ENCODE measurements at regions not wholly inside any gene's neighbourhood (a gene's known extent, or its start where the extent isn't known, plus 50 kb on each side); places are given as distances from the start of the nearest gene placed in this dataset.

DNA sequence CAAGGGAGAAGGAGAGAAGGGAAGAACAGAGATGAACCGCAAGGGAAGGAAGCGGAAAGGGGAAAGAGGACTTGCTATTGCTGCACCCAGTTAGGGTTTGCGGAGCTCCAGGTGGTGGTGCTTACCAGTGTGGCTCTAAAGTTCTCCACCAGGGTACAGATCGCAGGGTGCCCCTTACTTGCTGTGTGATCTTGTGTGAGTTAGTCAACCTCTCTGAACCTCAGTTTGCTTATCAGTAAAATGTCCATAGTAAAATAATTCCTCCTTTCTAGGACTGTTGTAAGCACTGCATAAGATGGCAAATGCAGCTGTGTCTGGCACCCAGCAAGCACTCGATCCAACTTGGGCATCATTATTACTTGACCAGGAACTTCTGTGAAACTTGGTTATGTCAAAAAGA lies 230.7 kb upstream of the CDH5 start:
- H3K4me3 Mint-ChIP-seq, result no peak overlapping the region
- H3K27me3 Mint-ChIP-seq (ENCODE audit: low read depth), result peaks cover under 1% of the 10 kb centered on the region
- no peak overlapping the region for H3K27ac Mint-ChIP-seq
- ATAC-seq (replicated peaks in 1 of 2) (no peak), DNase-seq (no peak)
- H3K4me1 Mint-ChIP-seq (ENCODE audit: low read depth), result no peaks in the 10 kb centered on the region
- no peaks in the 10 kb centered on the region for H3K9me3 Mint-ChIP-seq
- H3K36me3 Mint-ChIP-seq (ENCODE audit: insufficient read depth in 2 of 2), result no peaks in the 10 kb centered on the region

DNA sequence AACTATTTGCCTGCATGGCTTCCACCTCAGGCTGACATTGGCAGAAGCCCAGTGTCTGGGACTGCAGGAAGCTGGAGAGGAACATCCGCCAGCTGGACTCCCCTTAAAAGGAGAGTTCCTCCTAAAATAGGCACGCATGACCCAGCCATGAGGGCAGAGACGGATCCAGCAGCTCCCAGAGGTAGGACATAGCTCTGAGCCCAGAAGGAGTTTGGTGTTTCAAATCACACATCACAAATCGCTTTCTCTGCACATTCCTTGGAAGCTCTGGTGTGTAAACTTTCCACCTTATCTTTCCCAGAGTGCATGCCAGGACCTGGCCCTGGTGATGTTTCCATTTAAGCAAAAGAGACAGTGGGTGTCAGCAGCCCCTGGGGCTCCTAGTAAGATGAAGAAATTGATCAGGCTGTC lies 231.1 kb upstream of the CDH5 start:
- H3K4me1 Mint-ChIP-seq (ENCODE audit: low read depth), result no peaks in the 10 kb centered on the region
- ATAC-seq (replicated peaks in 1 of 2) (no peak), DNase-seq (no peak)
- H3K4me3 Mint-ChIP-seq, result no peak overlapping the region
- no peaks in the 10 kb centered on the region for H3K36me3 Mint-ChIP-seq (ENCODE audit: insufficient read depth in 2 of 2)
- H3K9me3 Mint-ChIP-seq, result no peaks in the 10 kb centered on the region
- H3K27ac Mint-ChIP-seq, result no peak overlapping the region
- H3K27me3 Mint-ChIP-seq (ENCODE audit: low read depth), result no peaks in the 10 kb centered on the region

DNA sequence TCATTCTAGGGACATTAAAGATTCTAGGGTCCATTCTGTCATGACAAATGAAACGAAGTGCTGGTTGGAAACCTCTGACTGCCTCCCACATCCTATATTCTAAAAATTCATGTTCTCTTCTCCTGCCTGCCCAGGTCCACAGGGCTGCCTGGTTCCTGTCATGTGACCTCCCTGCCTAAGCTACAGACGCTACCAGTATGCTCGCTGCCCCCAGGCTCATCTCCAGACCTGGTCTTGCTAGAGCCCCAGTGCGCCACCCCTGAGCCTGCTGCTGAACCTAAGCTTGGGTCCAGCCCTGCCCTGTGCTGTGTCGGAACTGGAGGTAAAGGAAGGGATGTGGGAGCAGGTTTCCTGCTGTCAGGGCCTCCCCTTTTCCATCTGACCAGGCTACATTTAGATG lies 231.6 kb upstream of the CDH5 start:
- Mint-ChIP-seq H3K36me3 (ENCODE audit: insufficient read depth in 2 of 2) (no peaks in the 10 kb centered on the region), H3K27ac (no peak overlapping the region), H3K4me1 (ENCODE audit: low read depth) (no peaks in the 10 kb centered on the region), H3K9me3 (no peaks in the 10 kb centered on the region), H3K27me3 (ENCODE audit: low read depth) (no peaks in the 10 kb centered on the region), H3K4me3 (no peak overlapping the region)
- DNase-seq (no peak), ATAC-seq (replicated peaks in 1 of 2) (no peak)

DNA sequence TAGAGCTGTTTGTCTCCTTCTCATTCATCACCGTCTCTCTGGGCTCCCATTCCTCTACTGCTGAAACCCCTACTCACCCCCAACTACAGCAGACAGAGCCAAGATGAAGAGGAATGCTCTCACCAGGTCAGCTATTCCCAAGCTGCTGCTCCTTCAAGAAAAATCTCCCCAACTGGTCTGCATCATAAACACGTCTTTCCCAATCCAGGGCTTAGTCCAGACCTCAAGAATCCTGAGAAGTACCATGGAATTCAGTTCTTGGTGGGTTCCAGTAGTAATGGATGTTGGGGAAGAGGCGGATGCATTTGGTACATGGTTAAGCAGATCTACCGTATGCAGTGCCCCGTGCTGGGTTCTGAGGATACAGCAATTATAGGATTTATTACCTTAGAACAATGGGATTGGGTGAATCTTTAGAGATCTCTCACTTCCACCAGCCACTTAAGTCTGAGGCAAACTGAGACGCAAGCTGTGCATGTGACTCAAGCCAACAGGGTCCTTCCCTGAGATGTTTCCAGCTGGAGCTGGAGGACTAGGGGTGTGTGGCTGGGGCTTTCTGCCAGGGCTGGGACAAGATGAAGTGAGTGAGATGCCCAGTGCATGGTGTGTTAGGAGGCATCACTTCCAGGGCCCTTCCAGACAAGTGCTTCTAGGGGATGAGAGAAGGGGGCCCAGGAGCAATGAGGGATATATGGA lies 232.7 kb upstream of the CDH5 start:
- Mint-ChIP-seq H3K4me3 (no peak overlapping the region), H3K27me3 (ENCODE audit: low read depth) (peaks cover 6% of the 10 kb centered on the region), H3K36me3 (ENCODE audit: insufficient read depth in 2 of 2) (no peaks in the 10 kb centered on the region), H3K27ac (no peak overlapping the region), H3K9me3 (no peaks in the 10 kb centered on the region), H3K4me1 (ENCODE audit: low read depth) (no peaks in the 10 kb centered on the region)
- no peak for DNase-seq
- no peak for ATAC-seq (replicated peaks in 1 of 2)

DNA sequence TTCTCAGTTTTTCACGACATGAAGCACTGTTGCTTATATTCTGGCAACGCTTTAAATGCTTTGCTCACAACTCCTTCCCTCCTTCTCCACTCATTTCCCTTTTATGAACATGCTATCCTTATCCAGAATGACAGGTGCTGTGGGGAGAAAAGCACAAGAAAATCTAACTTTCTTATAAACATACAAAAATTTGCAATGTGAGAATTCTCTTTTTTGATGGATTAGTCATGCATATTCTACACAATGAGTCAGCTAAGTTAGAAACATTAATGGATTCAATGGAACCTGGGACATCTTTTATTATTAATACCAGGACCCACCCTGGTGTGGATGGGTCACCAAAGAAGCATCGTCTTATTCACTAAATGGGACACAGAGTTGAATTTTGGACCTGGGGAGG lies 234.6 kb upstream of the CDH5 start:
- Mint-ChIP-seq H3K9me3 (no peaks in the 10 kb centered on the region), H3K27ac (no peak overlapping the region), H3K27me3 (ENCODE audit: low read depth) (peaks cover 25% of the 10 kb centered on the region), H3K36me3 (ENCODE audit: insufficient read depth in 2 of 2) (no peaks in the 10 kb centered on the region), H3K4me1 (ENCODE audit: low read depth) (no peaks in the 10 kb centered on the region), H3K4me3 (no peak overlapping the region)
- DNase-seq (no peak), ATAC-seq (replicated peaks in 1 of 2) (no peak)

DNA sequence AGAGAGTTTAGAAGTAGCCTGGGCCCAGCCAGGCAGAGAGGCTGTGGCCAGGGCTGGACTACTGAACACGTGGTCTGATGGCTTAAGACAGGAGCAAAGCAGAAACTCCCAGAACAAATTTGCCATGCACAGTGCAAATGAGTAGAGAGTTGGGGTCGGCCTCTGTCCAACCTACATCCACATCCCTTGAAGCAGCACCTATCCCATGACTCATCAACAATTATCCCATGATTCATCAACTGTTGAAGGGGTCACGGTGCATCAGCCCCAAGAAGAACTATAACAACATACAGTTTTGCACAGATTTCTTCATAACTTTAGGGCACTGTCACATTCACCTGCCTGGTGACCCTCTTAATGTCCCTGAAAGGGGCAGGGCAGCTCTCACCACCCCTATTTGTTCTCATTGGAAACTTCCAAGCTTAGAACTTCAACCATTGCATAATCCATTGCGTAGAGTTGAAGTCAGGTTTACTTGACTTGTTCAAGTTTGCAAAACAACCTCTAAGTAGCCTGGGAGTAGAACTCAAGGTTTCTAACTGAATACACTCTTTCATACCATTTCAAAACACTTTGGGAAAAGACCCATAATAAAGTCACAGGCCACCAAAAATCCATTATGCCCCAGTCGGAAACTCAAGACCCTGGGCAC lies 235.2 kb upstream of the CDH5 start:
- Mint-ChIP-seq H3K27me3 (ENCODE audit: low read depth) (peaks cover 29% of the 10 kb centered on the region), H3K4me3 (no peak overlapping the region), H3K27ac (no peak overlapping the region), H3K36me3 (ENCODE audit: insufficient read depth in 2 of 2) (no peaks in the 10 kb centered on the region), H3K4me1 (ENCODE audit: low read depth) (no peaks in the 10 kb centered on the region), H3K9me3 (no peaks in the 10 kb centered on the region)
- ATAC-seq (replicated peaks in 1 of 2) (no peak), DNase-seq (no peak)

DNA sequence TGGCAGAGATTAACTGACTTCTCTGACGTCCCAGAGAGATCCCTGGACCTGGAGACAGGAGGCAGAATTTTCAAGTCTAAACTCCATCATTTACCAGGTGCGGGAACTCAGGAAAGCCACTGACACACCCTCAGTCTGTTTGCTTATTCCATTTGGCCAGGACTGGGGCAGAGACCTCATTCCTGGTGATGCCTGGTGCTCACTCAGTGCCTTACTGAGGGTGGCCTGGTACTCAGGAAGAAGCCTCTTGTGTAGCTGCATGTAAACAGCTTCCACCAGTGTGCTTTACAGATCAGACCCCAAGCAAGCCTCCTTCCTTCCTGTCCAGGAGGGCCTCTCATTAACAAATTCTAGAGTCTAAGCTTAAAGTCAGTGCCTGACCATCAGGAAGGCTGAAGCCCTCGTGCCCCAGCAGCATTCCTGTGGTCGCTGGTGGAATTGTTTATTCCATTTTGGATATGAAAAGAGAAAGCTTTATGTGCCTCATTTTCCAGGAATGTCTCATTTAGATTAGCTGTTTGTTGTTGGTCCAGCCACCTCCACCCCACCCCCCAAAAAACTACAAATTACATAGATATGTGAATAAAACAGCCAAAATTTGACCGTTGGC lies 236.1 kb upstream of the CDH5 start:
- Mint-ChIP-seq H3K36me3 (ENCODE audit: insufficient read depth in 2 of 2) (no peaks in the 10 kb centered on the region), H3K4me1 (ENCODE audit: low read depth) (no peaks in the 10 kb centered on the region), H3K27ac (no peak overlapping the region), H3K27me3 (ENCODE audit: low read depth) (peaks cover 35% of the 10 kb centered on the region), H3K9me3 (no peaks in the 10 kb centered on the region), H3K4me3 (no peak overlapping the region)
- DNase-seq, result no peak
- no peak for ATAC-seq (replicated peaks in 1 of 2)

DNA sequence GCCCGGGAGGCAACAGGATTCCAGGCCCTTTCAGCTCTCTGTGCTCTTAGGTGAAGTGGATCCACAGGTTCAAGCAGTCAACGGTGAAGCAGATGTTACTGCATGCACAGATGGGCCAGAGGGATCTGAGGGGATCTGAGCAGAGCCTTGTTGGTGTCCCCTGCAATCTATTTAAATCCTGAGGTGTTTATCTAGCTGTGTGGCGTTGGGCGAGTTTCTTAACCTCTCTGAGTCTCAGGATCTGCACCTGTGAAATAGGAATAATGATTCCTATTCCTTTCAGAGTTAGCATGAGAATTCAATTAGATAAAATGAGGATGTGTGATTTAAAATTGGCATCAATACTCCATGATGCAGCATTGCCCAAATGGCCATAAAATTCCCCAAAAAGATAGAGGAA lies 237.3 kb upstream of the CDH5 start:
- Mint-ChIP-seq H3K36me3 (ENCODE audit: insufficient read depth in 2 of 2) (no peaks in the 10 kb centered on the region), H3K27me3 (ENCODE audit: low read depth) (peaks cover 42% of the 10 kb centered on the region)
- ATAC-seq (replicated peaks in 1 of 2), result no peak

DNA sequence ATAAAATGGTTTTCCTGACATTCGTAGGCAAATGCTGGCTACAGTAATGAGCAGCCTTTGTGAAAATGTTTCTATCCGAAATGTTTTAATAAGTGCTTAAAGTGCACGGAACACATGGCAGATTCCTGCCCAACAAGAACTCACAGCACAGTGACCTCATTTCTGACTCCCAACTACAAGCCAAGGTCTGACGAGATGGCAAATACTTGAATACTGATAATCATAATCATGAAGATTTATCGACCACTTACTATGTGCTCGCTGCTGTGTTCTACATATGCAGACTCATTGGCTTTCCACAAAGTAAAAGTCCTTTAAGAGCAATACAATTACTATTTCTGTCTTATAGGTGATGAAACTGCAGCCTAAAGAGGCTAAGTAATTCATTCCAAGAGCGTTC lies 238.1 kb upstream of the CDH5 start:
- no peaks in the 10 kb centered on the region for H3K36me3 Mint-ChIP-seq (ENCODE audit: insufficient read depth in 2 of 2)
- no peak overlapping the region for H3K27ac Mint-ChIP-seq
- H3K27me3 Mint-ChIP-seq (ENCODE audit: low read depth), result peaks cover 42% of the 10 kb centered on the region
- no peaks in the 10 kb centered on the region for H3K4me1 Mint-ChIP-seq (ENCODE audit: low read depth)
- H3K9me3 Mint-ChIP-seq, result no peaks in the 10 kb centered on the region
- ATAC-seq (replicated peaks in 1 of 2), result no peak
- no peak overlapping the region for H3K4me3 Mint-ChIP-seq
- DNase-seq, result no peak

More for the DNA sequence above, 237.3 kb upstream of the CDH5 start:
- Mint-ChIP-seq H3K4me3 (no peak overlapping the region), H3K9me3 (no peaks in the 10 kb centered on the region), H3K4me1 (ENCODE audit: low read depth) (no peaks in the 10 kb centered on the region), H3K27ac (no peak overlapping the region)
- no peak for DNase-seq

DNA sequence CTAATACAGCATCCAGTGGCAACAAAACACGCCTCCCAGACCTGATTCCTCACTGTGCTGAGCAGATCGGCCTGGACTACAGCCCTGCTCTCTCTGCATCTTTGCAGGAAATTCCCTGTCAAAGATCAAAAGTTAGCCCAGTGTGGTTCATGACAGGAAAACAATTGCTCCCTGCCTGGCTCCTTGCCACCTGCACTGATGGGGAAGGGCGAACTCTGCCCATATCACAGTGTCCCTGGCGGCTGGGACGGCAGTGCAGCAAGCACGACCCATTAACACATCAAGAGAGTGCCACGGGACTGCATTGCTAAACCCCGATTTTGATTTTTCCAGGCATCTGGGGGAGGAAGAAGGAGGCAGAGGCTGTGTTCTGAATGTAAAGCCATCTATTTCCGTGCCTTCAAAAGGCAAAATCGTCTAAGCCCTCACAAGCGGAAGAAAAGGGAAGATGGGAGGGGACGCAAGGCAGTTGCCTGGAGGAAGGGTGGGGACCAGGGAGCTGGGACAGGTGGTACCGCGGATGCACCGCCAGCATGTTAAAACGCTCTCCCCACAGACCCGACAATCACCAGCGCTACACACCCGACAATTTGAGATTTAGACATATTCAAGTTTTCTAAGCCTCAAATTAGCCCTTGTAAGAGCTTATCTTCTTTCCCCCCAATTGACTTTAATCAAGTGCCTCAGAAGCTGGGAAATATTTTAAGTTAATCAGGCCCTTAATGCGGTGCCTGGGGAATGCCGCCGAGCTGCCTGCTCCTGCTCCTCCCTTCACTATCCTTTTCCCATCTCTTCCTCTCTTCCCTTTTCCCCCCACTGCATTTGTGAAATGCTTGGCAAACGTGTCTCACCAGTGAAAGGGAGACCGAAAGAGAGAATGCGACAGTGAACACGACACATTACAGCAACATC lies 238.8 kb upstream of the CDH5 start:
- Mint-ChIP-seq H3K4me1 (ENCODE audit: low read depth) (no peaks in the 10 kb centered on the region), H3K27ac (no peak overlapping the region), H3K36me3 (ENCODE audit: insufficient read depth in 2 of 2) (no peaks in the 10 kb centered on the region), H3K27me3 (ENCODE audit: low read depth) (peaks cover 42% of the 10 kb centered on the region), H3K4me3 (no peak overlapping the region), H3K9me3 (no peaks in the 10 kb centered on the region)
- DNase-seq (no peak), ATAC-seq (replicated peaks in 1 of 2) (no peak)

DNA sequence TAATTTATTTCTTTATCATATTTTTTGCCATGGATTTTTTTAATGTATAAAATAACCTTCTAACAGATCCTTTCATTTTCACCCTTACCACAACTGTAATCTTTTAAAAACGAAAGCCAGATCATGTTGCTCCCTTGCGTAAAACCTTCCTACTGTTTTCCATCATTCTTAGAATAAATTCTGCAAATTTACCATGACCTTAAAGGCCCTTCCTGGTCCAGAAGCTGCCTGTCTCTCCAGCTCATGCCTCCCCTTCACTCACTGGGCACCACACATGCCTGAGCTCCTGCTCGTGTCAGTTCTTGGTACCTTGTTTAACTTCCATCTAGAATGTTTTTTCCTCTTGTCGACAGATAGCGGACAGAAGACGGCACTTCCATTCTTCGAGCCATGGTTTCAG lies 245.0 kb upstream of the CDH5 start:
- Mint-ChIP-seq H3K9me3 (no peaks in the 10 kb centered on the region), H3K36me3 (ENCODE audit: insufficient read depth in 2 of 2) (no peaks in the 10 kb centered on the region), H3K27me3 (ENCODE audit: low read depth) (peaks cover 18% of the 10 kb centered on the region), H3K4me3 (no peak overlapping the region), H3K4me1 (ENCODE audit: low read depth) (no peaks in the 10 kb centered on the region), H3K27ac (no peak overlapping the region)
- no peak for DNase-seq
- ATAC-seq (replicated peaks in 1 of 2), result no peak

DNA sequence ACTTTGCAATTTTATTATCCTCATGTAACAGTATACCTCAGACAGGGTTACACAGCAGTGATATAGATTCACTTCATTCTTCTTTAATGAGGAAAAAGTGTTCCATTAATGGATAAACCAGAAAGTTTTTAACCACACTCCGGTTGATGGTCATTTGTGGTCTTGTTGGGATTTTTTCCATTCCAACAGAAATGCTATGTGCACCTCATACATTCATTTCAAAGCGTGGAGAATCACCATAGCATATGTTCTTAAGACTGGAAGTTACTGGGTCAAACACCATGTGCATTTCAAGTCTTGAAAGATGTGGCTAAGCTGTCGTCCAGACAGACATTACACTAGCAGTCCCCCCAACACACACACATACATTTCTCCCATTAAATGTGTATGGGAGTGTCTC lies 245.8 kb upstream of the CDH5 start:
- Mint-ChIP-seq H3K4me3 (no peak overlapping the region), H3K27ac (no peak overlapping the region), H3K36me3 (ENCODE audit: insufficient read depth in 2 of 2) (no peaks in the 10 kb centered on the region), H3K4me1 (ENCODE audit: low read depth) (no peaks in the 10 kb centered on the region), H3K27me3 (ENCODE audit: low read depth) (peaks cover 15% of the 10 kb centered on the region), H3K9me3 (no peaks in the 10 kb centered on the region)
- ATAC-seq (replicated peaks in 1 of 2) (no peak), DNase-seq (no peak)
